Uterus (tissue), 3 donors: ENCODE measurements at regions not wholly inside any gene's neighbourhood (a gene's known extent, or its start where the extent isn't known, plus 50 kb on each side); places are given as distances from the start of the nearest gene placed in this dataset.

ENCODE experiments used
- DNase-seq, 2 donors: peaks; one replicate each; pipeline ENCODE4 v3.0.0-alpha.2; 2019 to 2020
- H3K27ac ChIP-seq, 2 donors: fragments of 200-600 bp; sonication (generic); 1 replicate in 1 of 2; 2 replicates in 1 of 2; pipeline ENCODE4 v1.5.1; 2016 to 2018
- H3K27me3 ChIP-seq, 2 donors: fragments of 200-600 bp; sonication (generic); one replicate each; pipeline ENCODE4 v1.5.1; 2018 to 2019; ENCODE audit warnings: control low read depth in 1 of 2
- H3K36me3 ChIP-seq, 2 donors: fragments of 200-600 bp; sonication (generic); one replicate each; pipeline ENCODE4 v1.5.1; 2019; ENCODE audit warnings: control low read depth in 1 of 2
- H3K4me1 ChIP-seq, 2 donors: fragments of 200-600 bp; sonication (generic); one replicate each; pipeline ENCODE4 v1.5.1; 2018 to 2019; ENCODE audit warnings: control low read depth in 1 of 2
- H3K4me3 ChIP-seq, 2 donors: fragments of 200-600 bp; sonication (generic); 1 replicate in 1 of 2; 2 replicates in 1 of 2; pipeline ENCODE4 v1.5.1; 2018 to 2019; ENCODE audit warnings: mild to moderate bottlenecking in 1 of 2
- H3K9me3 ChIP-seq, 2 donors: fragments of 200-600 bp; sonication (generic); one replicate each; pipeline ENCODE4 v1.5.1; 2019; ENCODE audit warnings: control low read depth in 1 of 2
- POLR2A ChIP-seq, 2 donors: fragments of 450-650 bp; IDR thresholded peaks; one replicate each; pipeline ENCODE4 v1.6.1; 2016; ENCODE audit warnings: antibody characterized with exemption in 2 of 2, mild to moderate bottlenecking in 1 of 2, moderate library complexity in 1 of 2
- intact Hi-C: fragments of 100-400 bp; cut with DNase I; formaldehyde crosslinking; loops from one replicate; pipeline ENCODE4 v1.15.1; 2023; ENCODE audit warnings: low total_unique reads
- TF ChIP-seq, protein P1 (sequence below), 4 experiments: fragments of 200-600 bp in 2 of 4; fragments of 450-650 bp in 2 of 4; sonication (generic) in 2 of 4; IDR thresholded peaks; one replicate each; pipeline ENCODE4 v1.5.1; 2016 to 2019; ENCODE audit warnings: antibody characterized with exemption in 4 of 4, mild to moderate bottlenecking in 2 of 4, moderate library complexity in 1 of 4
- donor health status: DM: yes; HTN: yes; CAD: no.

DNA sequence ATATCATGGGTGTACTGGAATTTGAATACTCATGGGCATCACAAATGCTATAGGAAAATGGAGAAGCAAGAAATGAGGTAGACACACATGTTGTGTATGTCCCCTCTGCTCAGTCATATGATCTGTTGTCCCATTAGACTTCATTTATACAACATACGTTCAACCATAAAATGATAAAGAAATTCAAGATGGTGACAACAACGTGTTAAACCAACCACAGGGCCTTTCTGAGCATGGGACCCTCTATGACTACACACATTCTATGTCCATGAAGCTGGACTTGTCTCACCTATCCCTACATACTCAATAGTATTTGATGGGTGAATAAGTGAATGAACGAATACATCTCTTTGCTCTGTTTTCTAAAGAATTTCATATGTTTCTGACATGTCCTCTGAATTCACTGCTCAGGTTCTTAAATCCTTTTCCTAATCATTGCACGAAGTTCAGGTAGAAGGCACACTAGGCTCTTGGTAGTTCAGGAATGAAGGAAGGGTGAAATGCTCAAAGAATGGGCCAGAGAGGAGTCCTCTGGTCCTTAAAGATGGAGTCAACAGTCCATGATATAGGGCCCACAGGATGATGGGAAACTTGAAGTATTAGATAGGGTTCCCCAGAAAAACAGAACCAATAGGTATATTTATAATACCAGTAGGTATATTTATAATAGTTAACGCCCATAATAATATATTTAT, 105.7 kb upstream of the PPM1H start:
- Histone ChIP-seq H3K4me1 (no peaks in the 10 kb centered on the region), H3K9me3 (no peaks in the 10 kb centered on the region), H3K27me3 (no peaks in the 10 kb centered on the region), H3K36me3 (no peaks in the 10 kb centered on the region), H3K27ac (no peak overlapping the region), H3K4me3 (no peak overlapping the region)
- intact Hi-C loops, result no loop called here
- no peak for DNase-seq
- TF ChIP-seq, protein P1, sequence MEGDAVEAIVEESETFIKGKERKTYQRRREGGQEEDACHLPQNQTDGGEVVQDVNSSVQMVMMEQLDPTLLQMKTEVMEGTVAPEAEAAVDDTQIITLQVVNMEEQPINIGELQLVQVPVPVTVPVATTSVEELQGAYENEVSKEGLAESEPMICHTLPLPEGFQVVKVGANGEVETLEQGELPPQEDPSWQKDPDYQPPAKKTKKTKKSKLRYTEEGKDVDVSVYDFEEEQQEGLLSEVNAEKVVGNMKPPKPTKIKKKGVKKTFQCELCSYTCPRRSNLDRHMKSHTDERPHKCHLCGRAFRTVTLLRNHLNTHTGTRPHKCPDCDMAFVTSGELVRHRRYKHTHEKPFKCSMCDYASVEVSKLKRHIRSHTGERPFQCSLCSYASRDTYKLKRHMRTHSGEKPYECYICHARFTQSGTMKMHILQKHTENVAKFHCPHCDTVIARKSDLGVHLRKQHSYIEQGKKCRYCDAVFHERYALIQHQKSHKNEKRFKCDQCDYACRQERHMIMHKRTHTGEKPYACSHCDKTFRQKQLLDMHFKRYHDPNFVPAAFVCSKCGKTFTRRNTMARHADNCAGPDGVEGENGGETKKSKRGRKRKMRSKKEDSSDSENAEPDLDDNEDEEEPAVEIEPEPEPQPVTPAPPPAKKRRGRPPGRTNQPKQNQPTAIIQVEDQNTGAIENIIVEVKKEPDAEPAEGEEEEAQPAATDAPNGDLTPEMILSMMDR (IDR thresholded peaks at IDR 0.05), result no peak
- no peak for TF ChIP-seq POLR2A (IDR thresholded peaks at IDR 0.05)

DNA sequence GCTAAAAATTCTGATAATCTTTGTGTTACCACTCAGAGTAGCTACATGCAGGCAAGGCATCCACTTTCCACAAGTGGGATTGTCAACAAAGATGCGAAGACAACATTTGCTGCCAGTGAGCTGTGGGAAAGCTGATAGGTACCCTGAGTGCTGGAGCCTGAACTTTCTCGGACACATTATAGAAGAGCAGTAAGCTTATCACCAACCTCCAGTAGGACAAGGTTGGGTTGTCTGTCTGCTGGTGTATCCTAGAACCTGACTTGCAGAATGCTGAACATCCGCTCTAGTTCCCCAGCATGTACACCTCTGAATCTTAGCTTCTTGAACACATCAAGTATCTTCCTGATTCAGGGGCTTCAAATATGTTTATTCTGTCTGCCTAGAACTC, 103.8 kb upstream of the PPM1H start:
- Histone ChIP-seq H3K27ac (no peak overlapping the region), H3K27me3 (no peaks in the 10 kb centered on the region), H3K4me1 (no peaks in the 10 kb centered on the region), H3K9me3 (no peaks in the 10 kb centered on the region), H3K4me3 (no peak overlapping the region), H3K36me3 (no peaks in the 10 kb centered on the region)
- no peak for DNase-seq
- intact Hi-C loops, result no loop called here
- TF ChIP-seq, protein P1 (IDR thresholded peaks at IDR 0.05), result no peak
- no peak for TF ChIP-seq POLR2A (IDR thresholded peaks at IDR 0.05)

DNA sequence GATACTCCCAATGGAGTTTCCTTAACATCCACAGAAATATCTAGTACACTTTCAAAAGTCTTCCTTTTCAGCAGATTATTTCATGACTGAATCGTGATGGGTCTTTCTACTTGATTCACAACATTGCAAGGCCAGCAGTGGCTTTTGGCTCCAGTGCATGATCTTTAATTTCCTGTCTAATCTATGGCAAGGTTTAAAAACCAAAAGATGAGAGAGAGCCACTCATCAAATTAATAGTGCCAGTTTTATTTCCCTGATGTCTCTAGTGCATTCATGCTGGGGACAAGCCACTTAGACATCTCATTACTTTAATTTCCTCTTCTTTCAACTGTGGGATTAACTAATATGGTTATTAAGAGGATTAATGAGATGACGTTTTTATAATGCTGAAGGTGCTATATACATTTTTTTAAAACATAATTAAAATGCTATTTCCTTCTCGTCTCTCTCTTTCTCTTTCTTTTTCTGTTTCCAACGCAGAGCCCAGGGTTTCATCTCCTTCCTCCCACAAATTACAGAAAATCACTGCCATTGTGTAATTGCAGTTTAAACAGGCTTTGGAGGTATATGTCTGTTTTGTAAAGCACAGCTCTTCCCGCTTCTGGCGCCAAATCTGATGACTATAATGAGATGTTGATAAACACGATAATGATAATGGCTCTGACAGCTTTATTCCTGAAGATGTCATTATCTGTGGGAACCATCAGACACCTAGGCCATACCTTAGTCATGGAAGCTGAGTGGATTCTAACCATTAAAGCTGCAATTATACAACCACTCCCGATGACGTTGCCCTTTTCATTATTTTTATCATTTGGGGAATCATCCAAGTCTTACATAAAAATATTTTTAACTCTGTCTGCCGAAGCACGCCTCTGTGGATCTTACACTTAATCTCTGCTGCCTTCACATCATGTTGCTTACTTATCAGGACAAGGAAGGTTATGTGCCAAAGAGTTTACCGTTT, 103.1 kb upstream of the PPM1H start:
- no peaks in the 10 kb centered on the region for H3K4me1 ChIP-seq
- intact Hi-C loops, result no loop called here
- no peak overlapping the region for H3K27ac ChIP-seq
- H3K36me3 ChIP-seq, result no peaks in the 10 kb centered on the region
- no peak for DNase-seq
- H3K9me3 ChIP-seq, result no peaks in the 10 kb centered on the region
- TF ChIP-seq POLR2A (IDR thresholded peaks at IDR 0.05), result no peak
- TF ChIP-seq, protein P1 (IDR thresholded peaks at IDR 0.05), result no peak
- no peak overlapping the region for H3K4me3 ChIP-seq
- no peaks in the 10 kb centered on the region for H3K27me3 ChIP-seq

DNA sequence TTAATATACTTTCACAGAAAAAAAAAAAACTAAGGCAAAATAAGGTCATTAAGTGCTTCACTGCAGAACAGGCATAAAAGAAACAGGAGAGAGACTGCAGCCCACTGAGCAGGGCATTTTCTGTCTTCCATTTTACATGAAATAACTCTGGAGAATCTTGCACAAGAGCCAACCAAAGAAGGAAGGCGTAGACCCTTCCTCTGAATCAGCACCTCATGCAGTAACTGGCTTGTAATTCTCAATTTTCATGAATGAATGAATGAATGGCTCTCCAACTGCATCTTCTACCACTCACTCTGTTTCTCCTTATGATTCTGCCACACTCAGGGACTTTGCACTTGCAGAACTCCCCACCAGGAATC, 102.0 kb upstream of the PPM1H start:
- Histone ChIP-seq H3K9me3 (no peaks in the 10 kb centered on the region), H3K27ac (no peak overlapping the region), H3K27me3 (no peaks in the 10 kb centered on the region), H3K4me3 (no peak overlapping the region), H3K4me1 (no peaks in the 10 kb centered on the region), H3K36me3 (no peaks in the 10 kb centered on the region)
- TF ChIP-seq POLR2A (IDR thresholded peaks at IDR 0.05), result no peak
- TF ChIP-seq, protein P1 (IDR thresholded peaks at IDR 0.05), result no peak
- DNase-seq, result no peak
- intact Hi-C loops, result no loop called here
